ENCODE measurements at regions not wholly inside any gene's neighbourhood (a gene's known extent, or its start where the extent isn't known, plus 50 kb on each side); places are given as distances from the start of the nearest gene placed in this dataset.

- H3K9me3 Mint-ChIP-seq (ENCODE audit: low read depth) = no peaks in the 10 kb centered on the region
These were observed 100.9 kb upstream of the ARHGEF3 start for GRCh38 chr3:56902468-56903160.

GRCh38 chr3:56900801-56901200 lies 99.1 kb upstream of the ARHGEF3 start:
- Mint-ChIP-seq H3K27ac (no peak overlapping the region), H3K36me3 (ENCODE audit: insufficient read depth) (peaks cover 1% of the 10 kb centered on the region), H3K9me3 (ENCODE audit: low read depth) (no peaks in the 10 kb centered on the region), H3K27me3 (no peaks in the 10 kb centered on the region), H3K4me3 (ENCODE audit: low read depth) (no peak overlapping the region), H3K4me1 (ENCODE audit: low read depth) (no peaks in the 10 kb centered on the region)
- TF ChIP-seq CTCF (IDR thresholded peaks at IDR 0.05; ENCODE audit: unreplicated experiment) = no peak
- no peak for DNase-seq (ENCODE audit: low spot score, unreplicated experiment)

More at GRCh38 chr3:56902468-56903160, 100.9 kb upstream of the ARHGEF3 start:
- Mint-ChIP-seq H3K4me1 (ENCODE audit: low read depth) (no peaks in the 10 kb centered on the region), H3K4me3 (ENCODE audit: low read depth) (no peak overlapping the region), H3K27ac (no peak overlapping the region), H3K27me3 (no peaks in the 10 kb centered on the region), H3K36me3 (ENCODE audit: insufficient read depth) (peaks cover 1% of the 10 kb centered on the region)
- TF ChIP-seq CTCF (IDR thresholded peaks at IDR 0.05; ENCODE audit: unreplicated experiment) = no peak
- DNase-seq (ENCODE audit: low spot score, unreplicated experiment) = no peak

GRCh38 chr3:56899851-56900250 lies 98.1 kb upstream of the ARHGEF3 start:
- peaks cover 1% of the 10 kb centered on the region for H3K36me3 Mint-ChIP-seq (ENCODE audit: insufficient read depth)
- DNase-seq (ENCODE audit: low spot score, unreplicated experiment) = no peak
- no peaks in the 10 kb centered on the region for H3K27me3 Mint-ChIP-seq
- no peaks in the 10 kb centered on the region for H3K4me1 Mint-ChIP-seq (ENCODE audit: low read depth)
- H3K9me3 Mint-ChIP-seq (ENCODE audit: low read depth) = no peaks in the 10 kb centered on the region
- TF ChIP-seq CTCF (IDR thresholded peaks at IDR 0.05; ENCODE audit: unreplicated experiment) = no peak
- no peak overlapping the region for H3K4me3 Mint-ChIP-seq (ENCODE audit: low read depth)
- H3K27ac Mint-ChIP-seq = no peak overlapping the region

GRCh38 chr3:56899078-56899477 lies 97.3 kb upstream of the ARHGEF3 start:
- no peak overlapping the region for H3K27ac Mint-ChIP-seq
- TF ChIP-seq CTCF (IDR thresholded peaks at IDR 0.05; ENCODE audit: unreplicated experiment) = no peak
- no peak overlapping the region for H3K4me3 Mint-ChIP-seq (ENCODE audit: low read depth)
- no peaks in the 10 kb centered on the region for H3K27me3 Mint-ChIP-seq
- peaks cover 1% of the 10 kb centered on the region for H3K36me3 Mint-ChIP-seq (ENCODE audit: insufficient read depth)
- no peaks in the 10 kb centered on the region for H3K4me1 Mint-ChIP-seq (ENCODE audit: low read depth)
- H3K9me3 Mint-ChIP-seq (ENCODE audit: low read depth) = no peaks in the 10 kb centered on the region
- no peak for DNase-seq (ENCODE audit: low spot score, unreplicated experiment)

- TF ChIP-seq CTCF (IDR thresholded peaks at IDR 0.05; ENCODE audit: unreplicated experiment) = no peak
- no peaks in the 10 kb centered on the region for H3K4me1 Mint-ChIP-seq (ENCODE audit: low read depth)
- no peaks in the 10 kb centered on the region for H3K9me3 Mint-ChIP-seq (ENCODE audit: low read depth)
- no peaks in the 10 kb centered on the region for H3K27me3 Mint-ChIP-seq
- no peak for DNase-seq (ENCODE audit: low spot score, unreplicated experiment)
- H3K36me3 Mint-ChIP-seq (ENCODE audit: insufficient read depth) = peaks cover 1% of the 10 kb centered on the region
- H3K27ac Mint-ChIP-seq = no peak overlapping the region
- no peak overlapping the region for H3K4me3 Mint-ChIP-seq (ENCODE audit: low read depth)
These were observed 94.6 kb upstream of the ARHGEF3 start for GRCh38 chr3:56896357-56896756.
